Smooth muscle cell (in vitro differentiated cells): ENCODE measurements at regions not wholly inside any gene's neighbourhood (a gene's known extent, or its start where the extent isn't known, plus 50 kb on each side); places are given as distances from the start of the nearest gene placed in this dataset.

ENCODE experiments used
- DNase-seq: peaks from one replicate; lab custom pipeline; 2025; ENCODE audit not compliant: unreplicated experiment; lab: John Stamatoyannopoulos, UW
- H2AFZ ChIP-seq: fragments of 200-600 bp; sonication (generic); 2 replicates; pipeline ENCODE4 v1.6.0; 2016; ENCODE audit warnings: antibody characterized with exemption, low read depth, mild to moderate bottlenecking
- H3F3A ChIP-seq: fragments of 200-600 bp; sonication (generic); 2 replicates; pipeline ENCODE4 v1.6.0; 2017; ENCODE audit warnings: antibody characterized with exemption, low read depth
- H3K27ac ChIP-seq: fragments of 200-600 bp; sonication (generic); 2 replicates; pipeline ENCODE4 v1.5.1; 2016; ENCODE audit warnings: low read depth, mild to moderate bottlenecking
- H3K27me3 ChIP-seq: fragments of 200-600 bp; sonication (generic); 2 replicates; pipeline ENCODE4 v1.6.1; 2016; ENCODE audit warnings: low read depth, mild to moderate bottlenecking
- H3K36me3 ChIP-seq: fragments of 200-600 bp; sonication (generic); 2 replicates; pipeline ENCODE4 v1.5.1; 2016; ENCODE audit warnings: low read depth
- H3K4me1 ChIP-seq: fragments of 200-600 bp; sonication (generic); 2 replicates; pipeline ENCODE4 v1.5.1; 2016; ENCODE audit warnings: low read depth
- H3K4me2 ChIP-seq: fragments of 200-600 bp; sonication (generic); 2 replicates; pipeline ENCODE4 v1.6.0; 2016; ENCODE audit warnings: mild to moderate bottlenecking
- H3K4me3 ChIP-seq: fragments of 200-600 bp; sonication (generic); 2 replicates; pipeline ENCODE4 v1.5.1; 2016; ENCODE audit warnings: mild to moderate bottlenecking
- H3K79me2 ChIP-seq: fragments of 200-600 bp; sonication (generic); 2 replicates; pipeline ENCODE4 v1.6.0; 2016; ENCODE audit warnings: low read depth, mild to moderate bottlenecking
- H3K9ac ChIP-seq: fragments of 200-600 bp; sonication (generic); 2 replicates; pipeline ENCODE4 v1.6.0; 2016; ENCODE audit warnings: low read depth
- H3K9me3 ChIP-seq: fragments of 200-600 bp; sonication (generic); replicated peaks from 2 replicates; pipeline ENCODE4 v1.5.1; 2016; ENCODE audit warnings: low read depth
- H4K20me1 ChIP-seq: fragments of 200-600 bp; sonication (generic); 2 replicates; pipeline ENCODE4 v1.6.0; 2016; ENCODE audit warnings: low read depth
- WGBS: methylation state at CpG from one replicate; pipeline ENCODE4 v1.1.7; 2016; ENCODE audit warnings: low lambda C conversion rate; 5-methylcytosine and 5-hydroxymethylcytosine counted together
- TF ChIP-seq, protein P1 (sequence below): fragments of 200-600 bp; sonication (generic); IDR thresholded peaks from 2 replicates; pipeline ENCODE4 v1.5.1; 2017; ENCODE audit warnings: borderline replicate concordance, mild to moderate bottlenecking, antibody characterized with exemption; ENCODE audit not compliant: insufficient read depth, poor library complexity, severe bottlenecking

GRCh38 chr17:51563961-51564360 lies 303.6 kb downstream of the UTP18 start:
- TF ChIP-seq, protein P1, sequence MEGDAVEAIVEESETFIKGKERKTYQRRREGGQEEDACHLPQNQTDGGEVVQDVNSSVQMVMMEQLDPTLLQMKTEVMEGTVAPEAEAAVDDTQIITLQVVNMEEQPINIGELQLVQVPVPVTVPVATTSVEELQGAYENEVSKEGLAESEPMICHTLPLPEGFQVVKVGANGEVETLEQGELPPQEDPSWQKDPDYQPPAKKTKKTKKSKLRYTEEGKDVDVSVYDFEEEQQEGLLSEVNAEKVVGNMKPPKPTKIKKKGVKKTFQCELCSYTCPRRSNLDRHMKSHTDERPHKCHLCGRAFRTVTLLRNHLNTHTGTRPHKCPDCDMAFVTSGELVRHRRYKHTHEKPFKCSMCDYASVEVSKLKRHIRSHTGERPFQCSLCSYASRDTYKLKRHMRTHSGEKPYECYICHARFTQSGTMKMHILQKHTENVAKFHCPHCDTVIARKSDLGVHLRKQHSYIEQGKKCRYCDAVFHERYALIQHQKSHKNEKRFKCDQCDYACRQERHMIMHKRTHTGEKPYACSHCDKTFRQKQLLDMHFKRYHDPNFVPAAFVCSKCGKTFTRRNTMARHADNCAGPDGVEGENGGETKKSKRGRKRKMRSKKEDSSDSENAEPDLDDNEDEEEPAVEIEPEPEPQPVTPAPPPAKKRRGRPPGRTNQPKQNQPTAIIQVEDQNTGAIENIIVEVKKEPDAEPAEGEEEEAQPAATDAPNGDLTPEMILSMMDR, result no peak
- H3K36me3 ChIP-seq, result no peaks in the 10 kb centered on the region
- WGBS, result 85% methylated on average over 3 of the region's 3 CpGs
- H3K4me3 ChIP-seq, result no peak overlapping the region
- no peaks in the 10 kb centered on the region for H3F3A ChIP-seq
- no peaks in the 10 kb centered on the region for H3K27me3 ChIP-seq
- no peaks in the 10 kb centered on the region for H3K79me2 ChIP-seq
- H3K9ac ChIP-seq, result no peak overlapping the region
- no peak overlapping the region for H2AFZ ChIP-seq
- no peaks in the 10 kb centered on the region for H3K9me3 ChIP-seq
- H4K20me1 ChIP-seq, result no peaks in the 10 kb centered on the region
- no peak for DNase-seq
- H3K4me2 ChIP-seq, result no peak overlapping the region
- no peak overlapping the region for H3K27ac ChIP-seq
- no peaks in the 10 kb centered on the region for H3K4me1 ChIP-seq

GRCh38 chr17:51572115-51572514 lies 311.8 kb downstream of the UTP18 start:
- H3K27ac ChIP-seq, result no peak overlapping the region
- H3K79me2 ChIP-seq, result no peaks in the 10 kb centered on the region
- no peaks in the 10 kb centered on the region for H3K9me3 ChIP-seq
- no peaks in the 10 kb centered on the region for H3K4me1 ChIP-seq
- H2AFZ ChIP-seq, result no peak overlapping the region
- no peak for DNase-seq
- H3K9ac ChIP-seq, result no peak overlapping the region
- no peaks in the 10 kb centered on the region for H3K36me3 ChIP-seq
- H3K4me3 ChIP-seq, result no peak overlapping the region
- no peak overlapping the region for H3K4me2 ChIP-seq
- TF ChIP-seq, protein P1, result no peak
- no peaks in the 10 kb centered on the region for H3K27me3 ChIP-seq
- H4K20me1 ChIP-seq, result no peaks in the 10 kb centered on the region
- H3F3A ChIP-seq, result no peaks in the 10 kb centered on the region
